H1 (cell line): ENCODE measurements at regions not wholly inside any gene's neighbourhood (a gene's known extent, or its start where the extent isn't known, plus 50 kb on each side); places are given as distances from the start of the nearest gene placed in this dataset.

Experiments
- CTCF ChIA-PET: fragments of 300-600 bp; sonication (Branson Sonifier 250); formaldehyde crosslinking; loops from one replicate; lab custom pipeline; 2021; ENCODE audit not compliant: partially characterized antibody; lab: Charles Lee
- POLR2A ChIA-PET: fragments of 300-600 bp; sonication (Branson Sonifier 250); formaldehyde crosslinking; loops from one replicate; lab custom pipeline; 2021; ENCODE audit warnings: inconsistent platforms; ENCODE audit not compliant: partially characterized antibody; lab: Charles Lee
- DNase-seq, 2 experiments: peaks; one replicate each; pipeline versions ENCODE4 v3.0.0 to v3.0.0-alpha.2; 2010 to 2022; ENCODE audit warnings: low spot score in 2 of 2, low read depth in 1 of 2, mixed read lengths in 1 of 2
- FAIRE-seq: peaks from 2 replicates; lab custom pipeline; 2011; peaks lifted over from hg19 to GRCh38; lab: Jason Lieb, UNC
- H2AFZ ChIP-seq: 2 replicates; pipeline ENCODE4 v1.8.1; 2012; ENCODE audit warnings: low read length, inconsistent platforms
- H2AK5ac ChIP-seq: 2 replicates; pipeline ENCODE4 v1.6.1; 2013; ENCODE audit warnings: low read depth, low read length
- H2BK120ac ChIP-seq: replicated peaks from 2 replicates; pipeline ENCODE3; 2013; ENCODE audit warnings: low read depth, low read length, inconsistent platforms
- H2BK12ac ChIP-seq: 2 replicates; pipeline ENCODE4 v1.6.1; 2013; ENCODE audit warnings: low read depth, low read length
- H2BK15ac ChIP-seq: 2 replicates; pipeline ENCODE4 v1.6.1; 2013; ENCODE audit warnings: low read length
- H2BK20ac ChIP-seq: 2 replicates; pipeline ENCODE4 v1.6.1; 2013; ENCODE audit warnings: low read length
- H2BK5ac ChIP-seq: 2 replicates; pipeline ENCODE4 v1.6.1; 2013; ENCODE audit warnings: low read depth, low read length
- H3K14ac ChIP-seq: 2 replicates; pipeline ENCODE4 v1.6.1; 2013; ENCODE audit warnings: inconsistent platforms; ENCODE audit not compliant: insufficient read length
- H3K18ac ChIP-seq: 2 replicates; pipeline ENCODE4 v1.6.1; 2013; ENCODE audit warnings: low read length; ENCODE audit errors: extremely low read depth
- H3K23ac ChIP-seq: 2 replicates; pipeline ENCODE4 v1.6.1; 2013; ENCODE audit warnings: inconsistent platforms; ENCODE audit not compliant: insufficient read length
- H3K23me2 ChIP-seq: 2 replicates; pipeline ENCODE4 v1.6.1; 2013; ENCODE audit warnings: low read depth, low read length
- H3K27ac ChIP-seq: 2 replicates; pipeline ENCODE4 v1.6.1; 2011; ENCODE audit warnings: low read depth, low read length, inconsistent platforms
- H3K27me3 ChIP-seq, 4 experiments: replicated peaks in 1 of 4; 1 replicate in 1 of 4; 2 replicates in 3 of 4; pipeline versions ENCODE4 v1.6.1 to v1.8.1; 2011 to 2013; ENCODE audit warnings: low read length in 3 of 4, mild to moderate bottlenecking in 3 of 4, inconsistent platforms in 2 of 4, mixed read lengths in 2 of 4, moderate library complexity in 1 of 4; ENCODE audit not compliant: control insufficient read depth in 3 of 4, insufficient read depth in 3 of 4; ENCODE audit errors: extremely low read depth in 1 of 4
- H3K36me3 ChIP-seq, 4 experiments: 2 replicates each; pipeline versions ENCODE4 v1.6.1 to v1.8.1; 2011 to 2013; ENCODE audit warnings: mild to moderate bottlenecking in 4 of 4, low read length in 3 of 4, moderate library complexity in 2 of 4, control low read depth in 1 of 4, inconsistent platforms in 1 of 4; ENCODE audit not compliant: insufficient read depth in 4 of 4, control insufficient read depth in 2 of 4
- H3K4ac ChIP-seq: replicated peaks from 2 replicates; pipeline ENCODE3; 2013; ENCODE audit warnings: low read length, low read depth, mixed read lengths, inconsistent platforms; ENCODE audit not compliant: insufficient read length
- H3K4me1 ChIP-seq, 4 experiments: replicated peaks in 1 of 4; 1 replicate in 1 of 4; 2 replicates in 3 of 4; pipeline versions ENCODE4 v1.6.1 to v1.8.1; 2011 to 2013; ENCODE audit warnings: low read length in 3 of 4, inconsistent platforms in 2 of 4, mixed read lengths in 1 of 4; ENCODE audit not compliant: insufficient read depth in 4 of 4, control insufficient read depth in 3 of 4
- H3K4me2 ChIP-seq, 2 experiments: 2 replicates each; pipeline versions ENCODE4 v1.6.1 to v1.8.1; 2011 to 2013; ENCODE audit warnings: low read depth in 2 of 2, low read length in 2 of 2, control low read depth in 1 of 2, inconsistent platforms in 1 of 2, mild to moderate bottlenecking in 1 of 2; ENCODE audit not compliant: insufficient read depth in 1 of 2
- H3K4me3 ChIP-seq, 4 experiments: fragments of 200-600, 300-600 bp in 1 of 4; sonication (generic), shearing (Covaris generic), sonication (Bioruptor Twin) in 1 of 4; 2 replicates each; pipeline versions ENCODE4 v1.5.1 to v1.8.1; 2011 to 2016; ENCODE audit warnings: low read length in 4 of 4, low read depth in 3 of 4, control low read depth in 2 of 4, inconsistent platforms in 2 of 4, mild to moderate bottlenecking in 2 of 4, mixed read lengths in 1 of 4, moderate library complexity in 1 of 4; ENCODE audit not compliant: insufficient read depth in 2 of 4; ENCODE audit errors: extremely low read depth in 1 of 4
- H3K56ac ChIP-seq: replicated peaks from 2 replicates; pipeline ENCODE3; 2013; ENCODE audit warnings: low read depth, mild to moderate bottlenecking, mixed read lengths, low read length, inconsistent platforms; ENCODE audit not compliant: insufficient read length
- H3K79me1 ChIP-seq: 2 replicates; pipeline ENCODE4 v1.6.1; 2013; ENCODE audit warnings: low read depth, low read length, control low read depth
- H3K79me2 ChIP-seq, 2 experiments: 2 replicates each; pipeline versions ENCODE4 v1.6.1 to v1.8.1; 2012 to 2013; ENCODE audit warnings: low read length in 2 of 2, mild to moderate bottlenecking in 2 of 2, inconsistent platforms in 1 of 2; ENCODE audit not compliant: insufficient read depth in 2 of 2, control insufficient read depth in 1 of 2
- H3K9ac ChIP-seq, 4 experiments: replicated peaks in 1 of 4; 1 replicate in 1 of 4; 2 replicates in 3 of 4; pipeline versions ENCODE4 v1.6.1 to v1.8.1; 2011 to 2013; ENCODE audit warnings: low read depth in 3 of 4, low read length in 3 of 4, control low read depth in 2 of 4, mild to moderate bottlenecking in 2 of 4, moderate library complexity in 2 of 4, inconsistent platforms in 1 of 4; ENCODE audit errors: extremely low read depth in 1 of 4
- H3K9me3 ChIP-seq, 2 experiments: 2 replicates each; pipeline versions ENCODE4 v1.6.1 to v1.8.1; 2012 to 2013; ENCODE audit warnings: mild to moderate bottlenecking in 2 of 2, moderate library complexity in 2 of 2, control low read depth in 1 of 2, inconsistent platforms in 1 of 2, low read depth in 1 of 2, low read length in 1 of 2, mixed read lengths in 1 of 2; ENCODE audit not compliant: insufficient read depth in 2 of 2
- H4K20me1 ChIP-seq, 2 experiments: replicated peaks in 1 of 2; 2 replicates each; pipeline versions ENCODE3 to v1.8.1; 2011 to 2013; ENCODE audit warnings: inconsistent platforms in 2 of 2, low read length in 2 of 2, mild to moderate bottlenecking in 1 of 2; ENCODE audit not compliant: insufficient read depth in 2 of 2, control insufficient read depth in 1 of 2
- H4K5ac ChIP-seq: 2 replicates; pipeline ENCODE4 v1.6.1; 2013; ENCODE audit warnings: low read length, low read depth, mixed read lengths, inconsistent platforms; ENCODE audit not compliant: insufficient read length
- H4K8ac ChIP-seq: 2 replicates; pipeline ENCODE4 v1.8.0; 2013; ENCODE audit warnings: mild to moderate bottlenecking, moderate library complexity, low read length, inconsistent platforms; ENCODE audit not compliant: insufficient read depth; ENCODE audit errors: extremely low read depth
- H4K91ac ChIP-seq: replicated peaks from 2 replicates; pipeline ENCODE3; 2013; ENCODE audit warnings: low read length, mixed read lengths, inconsistent platforms; ENCODE audit not compliant: insufficient read length
- CHD7 ChIP-seq: fragments of 300-600 bp; sonication (generic); IDR thresholded peaks from 2 replicates; pipeline ENCODE4 v1.7.1; 2012; ENCODE audit warnings: low read length, moderate library complexity, mild to moderate bottlenecking, inconsistent platforms; ENCODE audit not compliant: insufficient replicate concordance
- EGR1 ChIP-seq: IDR thresholded peaks from 2 replicates; pipeline ENCODE4 v1.6.1; 2011; ENCODE audit warnings: low read depth, low read length, borderline replicate concordance

- no peak overlapping the region for H3K56ac ChIP-seq
- FAIRE-seq (no peak), DNase-seq (no peak)
- no peaks in the 10 kb centered on the region for H3K4me1 ChIP-seq
- no peaks in the 10 kb centered on the region for H3K36me3 ChIP-seq
- no peak overlapping the region for H4K91ac ChIP-seq
- no peak overlapping the region for H4K5ac ChIP-seq
- ChIA-PET POLR2A (no interaction called here), CTCF (interaction anchor here (0.7 to 4.6 kb wide), 2 partner anchors 8 to 106 kb away, joined by 3 to 37 read pairs; no protein-coding TSS in a partner anchor)
- no peaks in the 10 kb centered on the region for H3K9me3 ChIP-seq
- H3K23ac ChIP-seq: no peak overlapping the region
- H4K20me1 ChIP-seq: no peaks in the 10 kb centered on the region
- H3K4ac ChIP-seq: no peak overlapping the region
- H3K79me2 ChIP-seq: no peaks in the 10 kb centered on the region
- no peak overlapping the region for H3K27ac ChIP-seq
- no peak overlapping the region for H2BK12ac ChIP-seq
- no peaks in the 10 kb centered on the region for H3K27me3 ChIP-seq
- H3K4me2 ChIP-seq: no peak overlapping the region
- H2AFZ ChIP-seq: no peak overlapping the region
- H2BK120ac ChIP-seq: no peak overlapping the region
- H2BK5ac ChIP-seq: no peak overlapping the region
- H3K4me3 ChIP-seq: no peak overlapping the region
- no peak overlapping the region for H2BK15ac ChIP-seq
- no peak overlapping the region for H3K18ac ChIP-seq
- H3K79me1 ChIP-seq: no peaks in the 10 kb centered on the region
- no peaks in the 10 kb centered on the region; the same call in 1 of the 2 replicates for H3K23me2 ChIP-seq
- no peak overlapping the region for H2BK20ac ChIP-seq
- H3K14ac ChIP-seq: no peak overlapping the region
- H2AK5ac ChIP-seq: no peak overlapping the region
- no peak overlapping the region for H3K9ac ChIP-seq
- no peak overlapping the region for H4K8ac ChIP-seq
- TF ChIP-seq EGR1: no peak
- TF ChIP-seq CHD7: no peak
Measured at GRCh38 chr12:91819132-91819447, 326.6 kb downstream of the BTG1 start.
